ENCODE measurements at regions not wholly inside any gene's neighbourhood (a gene's known extent, or its start where the extent isn't known, plus 50 kb on each side); places are given as distances from the start of the nearest gene placed in this dataset.
A peak's percentile ranks its signal among the peaks of the same experiment; 100 is the strongest.
"Not testable (repeated sequence)": the region's sequence is repeated elsewhere in the genome, so short reads cannot be mapped to it uniquely, and the experiment has no call there.

DNA sequence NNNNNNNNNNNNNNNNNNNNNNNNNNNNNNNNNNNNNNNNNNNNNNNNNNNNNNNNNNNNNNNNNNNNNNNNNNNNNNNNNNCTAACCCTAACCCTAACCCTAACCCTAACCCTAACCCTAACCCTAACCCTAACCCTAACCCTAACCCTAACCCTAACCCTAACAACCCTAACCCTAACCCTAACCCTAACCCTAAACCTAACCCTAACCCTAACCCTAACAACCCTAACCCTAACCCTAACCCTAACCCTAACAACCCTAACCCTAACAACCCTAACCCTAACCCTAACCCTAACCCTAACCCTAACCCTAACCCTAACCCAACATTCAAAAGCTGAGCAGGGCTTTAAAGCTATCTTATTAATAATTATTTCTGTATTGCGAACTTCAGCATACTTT lies 182.5 kb upstream of the FAM20C start:
- intact Hi-C loops (cut with DNase I; ENCODE audit: low total_unique reads); H3K4me1 ChIP-seq; DNase-seq; H3K27me3 ChIP-seq; H3K9me3 ChIP-seq; ATAC-seq; H3K27ac ChIP-seq; in situ Hi-C loops (cut with MboI; ENCODE audit: low sequenced_read_pairs in 4 of 4); H3K36me3 ChIP-seq; H3K4me3 ChIP-seq: not testable (repeated sequence)

DNA sequence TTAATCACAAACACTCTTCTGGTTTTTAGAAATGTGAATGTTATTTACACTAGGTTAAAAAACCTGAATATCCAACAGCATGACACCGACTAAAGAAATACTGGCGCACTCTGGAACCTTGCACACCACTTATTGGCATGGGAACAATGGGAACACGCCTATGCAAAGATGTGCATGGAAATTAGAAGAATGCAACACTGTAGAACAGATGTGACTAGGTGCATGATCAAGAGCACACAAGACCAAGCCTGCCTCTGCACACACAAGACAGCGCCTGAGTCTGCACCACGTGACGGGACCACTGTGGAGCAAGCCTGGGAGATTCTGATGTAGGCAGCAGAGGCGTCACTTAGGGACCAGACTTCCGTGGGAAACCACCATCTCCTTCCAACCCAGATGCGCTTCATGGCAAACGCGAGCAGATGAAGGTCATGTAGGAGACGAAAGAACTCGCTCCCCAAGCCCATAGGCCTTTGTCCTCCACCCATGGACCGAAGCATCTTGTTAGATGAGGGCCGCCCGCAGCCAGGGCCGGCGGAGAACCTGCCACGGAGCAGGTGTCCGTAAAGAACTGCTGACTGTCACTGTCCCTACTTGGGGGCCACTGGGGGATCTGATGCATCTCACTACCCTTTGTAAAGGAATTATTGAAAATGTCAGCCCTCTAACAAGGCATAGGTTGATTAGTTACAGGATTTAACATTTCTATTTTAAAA lies 159.6 kb upstream of the FAM20C start:
- H3K4me3 ChIP-seq; DNase-seq; H3K27ac ChIP-seq; H3K4me1 ChIP-seq; ATAC-seq; H3K9me3 ChIP-seq; H3K27me3 ChIP-seq; in situ Hi-C loops (cut with MboI; ENCODE audit: low sequenced_read_pairs in 4 of 4); H3K36me3 ChIP-seq; intact Hi-C loops (cut with DNase I; ENCODE audit: low total_unique reads): not testable (repeated sequence)

DNA sequence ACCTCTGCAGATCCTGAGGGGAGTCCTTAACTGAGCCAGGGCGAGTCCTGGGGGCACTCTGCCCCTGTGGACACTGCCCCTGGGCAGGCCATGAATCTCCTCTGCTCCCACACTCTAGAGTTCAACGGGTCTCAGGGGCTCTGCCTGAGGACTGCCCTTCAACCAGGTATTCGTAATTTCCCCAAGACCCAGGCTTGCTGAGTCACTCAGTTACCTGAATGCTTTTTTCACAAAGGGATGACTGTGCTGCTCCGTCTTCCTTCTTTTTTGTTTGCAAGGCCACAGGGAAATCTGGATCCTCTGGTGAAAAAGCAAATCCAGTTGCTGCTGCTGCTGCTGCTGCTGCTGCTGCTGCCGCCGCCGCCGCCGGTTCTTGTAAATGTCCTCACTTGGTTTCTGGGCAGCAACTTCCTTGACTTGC lies 157.2 kb upstream of the FAM20C start:
- ATAC-seq; H3K4me3 ChIP-seq; H3K4me1 ChIP-seq; intact Hi-C loops (cut with DNase I; ENCODE audit: low total_unique reads); H3K36me3 ChIP-seq; H3K27me3 ChIP-seq; DNase-seq; H3K9me3 ChIP-seq; H3K27ac ChIP-seq; in situ Hi-C loops (cut with MboI; ENCODE audit: low sequenced_read_pairs in 4 of 4): not testable (repeated sequence)

DNA sequence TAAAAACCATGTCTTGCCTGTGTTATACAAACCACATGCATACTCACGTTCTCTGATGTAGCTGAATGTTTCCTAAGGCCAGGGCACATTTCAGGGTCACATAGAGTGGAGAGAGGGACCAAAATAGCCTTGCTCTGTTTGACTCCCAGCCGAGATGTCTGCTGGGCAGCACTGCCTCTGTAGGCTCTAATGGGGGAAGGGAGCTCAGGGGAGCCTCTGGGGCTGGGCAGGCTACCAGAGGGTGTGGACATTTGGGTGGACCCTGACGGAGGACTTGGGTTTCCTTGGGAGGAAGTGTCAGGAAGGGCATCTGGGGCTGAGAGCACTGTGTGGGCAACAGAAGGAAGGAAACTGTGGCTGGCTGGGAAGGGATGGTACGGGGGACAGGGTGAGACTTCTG lies 155.8 kb upstream of the FAM20C start:
- H3K9me3 ChIP-seq; H3K4me1 ChIP-seq; H3K4me3 ChIP-seq; DNase-seq; in situ Hi-C loops (cut with MboI; ENCODE audit: low sequenced_read_pairs in 4 of 4); H3K27me3 ChIP-seq; H3K27ac ChIP-seq; intact Hi-C loops (cut with DNase I; ENCODE audit: low total_unique reads); H3K36me3 ChIP-seq: not testable (repeated sequence)
- peak; percentile 59 to 90 for ATAC-seq

DNA sequence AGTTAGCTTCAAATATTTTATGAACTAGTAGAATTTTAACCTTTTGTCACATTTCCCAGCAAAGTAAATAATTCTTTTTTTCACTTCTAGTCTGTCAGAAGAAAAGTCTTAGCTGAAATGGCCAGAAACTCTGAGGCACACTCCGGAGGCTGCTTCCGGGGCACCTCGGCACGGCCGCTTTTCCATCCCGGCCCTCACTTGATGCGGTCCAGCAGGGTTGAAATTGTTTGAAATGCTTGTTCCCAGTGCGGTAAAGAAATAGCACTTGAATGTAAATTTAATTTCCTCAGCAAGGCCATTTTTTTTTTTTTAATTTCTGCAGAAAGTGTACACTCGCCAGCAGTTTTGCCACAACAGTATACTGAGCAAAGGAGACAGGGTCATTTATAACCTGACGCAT lies 154.7 kb upstream of the FAM20C start:
- in situ Hi-C loops (cut with MboI; ENCODE audit: low sequenced_read_pairs in 4 of 4); H3K27ac ChIP-seq; H3K27me3 ChIP-seq; intact Hi-C loops (cut with DNase I; ENCODE audit: low total_unique reads); ATAC-seq; H3K4me3 ChIP-seq; H3K36me3 ChIP-seq; H3K9me3 ChIP-seq; DNase-seq; H3K4me1 ChIP-seq: not testable (repeated sequence)

DNA sequence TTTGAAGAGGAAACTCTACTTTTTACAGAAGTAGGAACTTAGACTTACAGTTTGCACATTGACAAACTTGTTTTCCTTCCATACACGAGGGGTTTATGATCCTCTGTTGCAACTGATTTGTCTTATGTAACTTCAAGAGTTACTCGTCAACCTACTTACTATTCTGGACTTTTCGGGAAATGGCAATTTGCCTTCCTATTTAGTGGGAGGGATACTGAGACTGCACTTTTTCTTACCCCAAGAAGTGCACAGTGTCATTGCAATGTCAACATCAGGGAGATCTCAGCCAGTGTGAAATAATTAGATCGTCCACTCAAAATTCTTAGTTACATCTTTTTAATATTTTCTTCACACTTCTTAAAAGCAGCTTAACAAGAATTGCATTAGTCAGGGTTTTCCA lies 153.9 kb upstream of the FAM20C start:
- in situ Hi-C loops (cut with MboI; ENCODE audit: low sequenced_read_pairs in 4 of 4); intact Hi-C loops (cut with DNase I; ENCODE audit: low total_unique reads); H3K4me1 ChIP-seq; H3K27me3 ChIP-seq; H3K4me3 ChIP-seq; H3K27ac ChIP-seq; H3K9me3 ChIP-seq; ATAC-seq; DNase-seq; H3K36me3 ChIP-seq: not testable (repeated sequence)

DNA sequence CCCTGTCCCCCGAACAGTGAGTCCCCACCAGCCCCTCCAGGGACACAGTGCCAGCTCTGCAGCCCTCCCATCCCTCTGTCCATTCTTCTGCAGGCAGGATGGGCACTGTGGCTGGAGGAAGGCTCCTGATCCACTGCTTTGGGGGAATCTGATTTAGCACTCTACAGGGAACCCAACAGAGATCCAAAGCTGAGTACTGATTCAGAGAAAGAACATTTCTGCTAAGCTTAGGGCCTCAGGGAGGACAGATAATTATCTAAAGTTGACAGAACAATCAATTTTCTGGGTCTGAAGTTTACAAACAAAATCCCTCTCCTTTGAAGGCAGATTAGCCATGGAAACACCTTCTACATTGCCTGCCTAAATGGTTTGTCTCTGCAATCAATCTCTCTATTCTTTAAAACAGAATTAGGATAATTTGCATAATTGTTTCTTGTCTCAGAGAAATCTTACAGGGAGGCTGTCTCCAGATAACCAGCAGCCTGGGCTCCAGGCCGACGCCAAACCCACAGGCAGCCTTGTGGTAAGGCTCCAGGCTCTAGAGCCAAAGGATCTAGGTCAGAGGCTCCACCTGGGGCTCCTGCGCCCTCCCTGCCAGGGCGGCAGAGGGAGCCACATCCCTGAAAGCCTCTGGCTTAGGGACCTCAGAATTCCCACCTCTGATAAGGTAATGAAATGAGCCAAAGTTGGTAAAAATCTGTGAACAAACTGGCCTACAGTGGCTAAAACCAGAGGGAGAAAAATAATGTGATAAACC lies 152.2 kb upstream of the FAM20C start:
- H3K4me1 ChIP-seq; H3K9me3 ChIP-seq; in situ Hi-C loops (cut with MboI; ENCODE audit: low sequenced_read_pairs in 4 of 4); ATAC-seq; H3K36me3 ChIP-seq; H3K4me3 ChIP-seq; H3K27ac ChIP-seq; intact Hi-C loops (cut with DNase I; ENCODE audit: low total_unique reads); DNase-seq; H3K27me3 ChIP-seq: not testable (repeated sequence)

DNA sequence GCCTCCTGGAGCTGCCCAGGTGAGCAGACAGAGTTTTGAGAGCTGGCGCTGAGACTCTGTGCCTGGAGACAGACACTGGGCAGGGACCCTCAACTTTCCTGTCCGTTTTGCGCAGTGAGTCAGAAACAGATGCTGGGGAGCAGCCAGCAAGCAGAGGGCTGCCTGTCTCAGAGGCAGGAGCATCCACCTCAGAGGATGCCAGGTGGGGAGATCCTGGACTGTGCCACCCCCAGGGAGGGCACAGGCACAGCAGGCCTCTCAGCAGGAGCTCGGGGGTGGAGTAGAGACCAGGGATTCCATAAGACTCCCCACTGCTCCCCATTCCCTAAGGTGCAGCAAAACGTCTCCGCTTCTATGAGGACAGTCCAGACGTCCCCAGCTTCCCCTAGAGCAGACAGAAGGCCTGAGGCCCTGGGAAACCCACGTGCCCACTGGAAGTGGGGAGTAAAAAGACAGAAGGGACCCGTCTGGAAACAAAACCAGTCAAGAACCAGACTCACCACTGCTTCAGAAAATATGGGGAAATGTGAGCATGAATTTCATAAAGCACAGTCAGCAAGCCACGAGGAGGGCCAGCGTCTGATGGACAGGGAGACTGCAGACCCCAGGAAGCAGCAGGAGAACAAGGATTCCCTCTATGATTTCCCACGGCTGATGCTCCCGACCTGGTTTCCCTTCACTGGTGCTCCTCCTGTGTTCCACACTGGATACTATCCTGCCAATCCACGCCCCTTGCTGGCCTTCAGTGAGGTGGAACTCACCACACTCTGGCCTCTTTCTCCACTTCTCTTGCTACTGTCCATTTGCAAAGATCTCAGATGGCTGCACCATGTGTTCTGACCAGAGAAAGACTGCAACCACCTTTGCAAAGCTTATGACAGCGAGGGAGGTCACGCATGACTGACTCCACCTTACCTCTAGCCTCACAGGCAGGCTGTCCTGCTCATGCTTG lies 151.3 kb upstream of the FAM20C start:
- TF ChIP-seq POLR2A (IDR thresholded peaks at IDR 0.05): no peak
- TF ChIP-seq, protein P1, sequence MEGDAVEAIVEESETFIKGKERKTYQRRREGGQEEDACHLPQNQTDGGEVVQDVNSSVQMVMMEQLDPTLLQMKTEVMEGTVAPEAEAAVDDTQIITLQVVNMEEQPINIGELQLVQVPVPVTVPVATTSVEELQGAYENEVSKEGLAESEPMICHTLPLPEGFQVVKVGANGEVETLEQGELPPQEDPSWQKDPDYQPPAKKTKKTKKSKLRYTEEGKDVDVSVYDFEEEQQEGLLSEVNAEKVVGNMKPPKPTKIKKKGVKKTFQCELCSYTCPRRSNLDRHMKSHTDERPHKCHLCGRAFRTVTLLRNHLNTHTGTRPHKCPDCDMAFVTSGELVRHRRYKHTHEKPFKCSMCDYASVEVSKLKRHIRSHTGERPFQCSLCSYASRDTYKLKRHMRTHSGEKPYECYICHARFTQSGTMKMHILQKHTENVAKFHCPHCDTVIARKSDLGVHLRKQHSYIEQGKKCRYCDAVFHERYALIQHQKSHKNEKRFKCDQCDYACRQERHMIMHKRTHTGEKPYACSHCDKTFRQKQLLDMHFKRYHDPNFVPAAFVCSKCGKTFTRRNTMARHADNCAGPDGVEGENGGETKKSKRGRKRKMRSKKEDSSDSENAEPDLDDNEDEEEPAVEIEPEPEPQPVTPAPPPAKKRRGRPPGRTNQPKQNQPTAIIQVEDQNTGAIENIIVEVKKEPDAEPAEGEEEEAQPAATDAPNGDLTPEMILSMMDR (IDR thresholded peaks at IDR 0.05 in 4 of 5, conservative IDR thresholded peaks at IDR 0.05 in 1 of 5): no peak
- in situ Hi-C loops (cut with MboI; ENCODE audit: low sequenced_read_pairs in 4 of 4): no loop called here
- Histone ChIP-seq H3K4me3 (no peak overlapping the region), H3K27me3 (no peaks in the 10 kb centered on the region), H3K4me1 (no peaks in the 10 kb centered on the region), H3K36me3 (no peaks in the 10 kb centered on the region), H3K9me3 (no peaks in the 10 kb centered on the region), H3K27ac (no peak overlapping the region)
- intact Hi-C loops (cut with DNase I; ENCODE audit: low total_unique reads): no loop called here
- DNase-seq: no peak
- ATAC-seq: no peak

Data from gastrocnemius medialis (tissue), 4 donors.